DND-41 (cell line): ENCODE measurements at regions not wholly inside any gene's neighbourhood (a gene's known extent, or its start where the extent isn't known, plus 50 kb on each side); places are given as distances from the start of the nearest gene placed in this dataset.

Experiments used
- CTCF ChIP-seq: IDR thresholded peaks from 2 replicates; pipeline ENCODE4 v1.5.1; 2012; ENCODE audit warnings: borderline replicate concordance, low read length, moderate library complexity, mild to moderate bottlenecking; ENCODE audit not compliant: poor library complexity, severe bottlenecking; ENCODE audit errors: extremely low read depth
- EZH2 ChIP-seq: IDR thresholded peaks from 3 replicates; pipeline ENCODE4 v1.6.1; 2012; ENCODE audit warnings: borderline replicate concordance, low read depth, mild to moderate bottlenecking, moderate library complexity, low read length, inconsistent platforms; ENCODE audit not compliant: severe bottlenecking

GRCh38 chr5:1671351-1671750, 128.3 kb downstream of the MRPL36 start:
- TF ChIP-seq EZH2: no peak
- TF ChIP-seq CTCF: no peak
